H7 (cell line): ENCODE measurements at regions not wholly inside any gene's neighbourhood (a gene's known extent, or its start where the extent isn't known, plus 50 kb on each side); places are given as distances from the start of the nearest gene placed in this dataset.
"Not testable (repeated sequence)": the region's sequence is repeated elsewhere in the genome, so short reads cannot be mapped to it uniquely, and the experiment has no call there.

Experiments used
- DNase-seq: peaks from one replicate; pipeline ENCODE4 v3.0.0; 2012
- H3K27me3 ChIP-seq: 2 replicates; pipeline ENCODE4 v1.6.0; 2011; ENCODE audit warnings: mild to moderate bottlenecking, low read length; ENCODE audit not compliant: control insufficient read depth, insufficient read depth
- H3K36me3 ChIP-seq: replicated peaks from 2 replicates; pipeline ENCODE4 v1.5.1; 2011; ENCODE audit warnings: low read length; ENCODE audit not compliant: control insufficient read depth, insufficient read depth
- H3K4me3 ChIP-seq: 2 replicates; pipeline ENCODE4 v1.5.1; 2011; ENCODE audit warnings: low read depth, mild to moderate bottlenecking, control low read depth, low read length, moderate library complexity; ENCODE audit not compliant: insufficient read depth

DNA sequence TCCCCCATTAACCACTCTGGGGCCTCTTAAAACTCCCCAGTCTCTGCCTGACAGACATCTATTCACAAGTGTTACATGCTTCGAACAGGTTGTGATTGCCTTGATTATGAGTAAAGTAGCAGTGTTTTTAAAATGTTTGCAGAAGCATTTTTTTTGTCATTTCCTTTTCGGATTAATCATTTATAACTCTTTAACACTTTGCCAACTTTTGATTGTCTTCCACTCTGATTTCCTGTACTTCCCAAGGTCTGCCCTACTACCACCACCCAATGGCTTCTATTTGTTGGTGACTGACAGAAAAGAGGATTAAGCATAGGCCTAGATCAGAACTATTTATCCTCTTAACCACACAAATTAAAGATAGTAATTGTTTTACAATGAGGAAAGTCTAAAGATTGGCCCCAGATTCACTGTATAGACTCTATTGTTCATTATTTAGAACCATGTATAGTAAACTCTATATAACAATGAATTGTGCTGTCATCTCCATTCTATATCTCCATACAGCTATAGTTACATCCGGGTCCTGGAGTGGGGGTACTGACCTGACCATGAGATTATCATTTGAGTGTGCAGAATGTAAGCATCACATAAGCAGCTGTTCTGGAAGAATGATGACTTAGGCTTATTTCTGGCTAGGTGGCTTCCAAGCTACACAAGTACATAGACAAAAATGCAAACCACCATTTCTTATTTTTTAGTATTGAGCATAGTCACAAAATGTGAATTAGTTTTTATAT is 110.3 kb upstream of the RBMS1 start:
- no peak overlapping the region for H3K4me3 ChIP-seq
- no peaks in the 10 kb centered on the region for H3K36me3 ChIP-seq
- no peaks in the 10 kb centered on the region for H3K27me3 ChIP-seq
- DNase-seq: no peak

DNA sequence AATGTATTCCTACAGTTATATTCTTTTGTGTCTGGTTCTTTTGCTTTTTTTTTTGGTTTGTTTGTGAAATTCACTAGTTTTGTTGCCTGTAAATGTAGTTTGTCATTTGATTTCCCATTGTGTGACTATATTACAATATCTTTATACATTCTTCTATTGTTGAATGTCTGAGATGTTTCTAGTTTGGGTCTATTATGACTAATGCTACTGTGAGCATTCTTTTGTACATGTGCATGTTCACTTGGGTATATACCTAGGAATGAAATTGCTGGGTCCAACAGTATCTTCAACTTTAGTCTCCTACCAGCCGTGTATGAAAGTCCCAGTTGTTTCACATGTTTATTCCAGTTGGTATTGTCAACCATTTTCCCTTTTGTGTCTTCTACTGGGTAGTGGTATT is 112.7 kb upstream of the RBMS1 start:
- no peaks in the 10 kb centered on the region for H3K36me3 ChIP-seq
- no peaks in the 10 kb centered on the region for H3K27me3 ChIP-seq
- no peak for DNase-seq
- no peak overlapping the region for H3K4me3 ChIP-seq

DNA sequence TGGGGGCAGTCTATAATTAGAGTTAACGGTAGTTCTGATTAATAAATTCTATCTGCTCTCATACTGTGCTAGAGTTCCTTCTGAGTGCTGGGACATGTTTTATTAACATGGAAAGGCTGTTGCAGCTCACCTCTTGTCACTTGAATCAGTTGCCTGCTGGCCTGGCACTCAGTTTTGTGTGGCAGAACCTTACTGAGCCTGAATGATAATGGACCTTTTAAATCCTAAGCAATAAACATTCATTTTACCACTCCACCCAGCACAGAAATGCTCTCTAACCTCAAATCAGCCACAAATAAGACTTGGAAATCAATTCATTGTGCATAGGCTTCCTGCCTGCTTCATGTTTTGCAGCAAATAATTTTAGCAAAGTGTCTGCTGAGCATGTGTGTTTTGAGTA is 115.0 kb upstream of the RBMS1 start:
- no peak for DNase-seq

DNA sequence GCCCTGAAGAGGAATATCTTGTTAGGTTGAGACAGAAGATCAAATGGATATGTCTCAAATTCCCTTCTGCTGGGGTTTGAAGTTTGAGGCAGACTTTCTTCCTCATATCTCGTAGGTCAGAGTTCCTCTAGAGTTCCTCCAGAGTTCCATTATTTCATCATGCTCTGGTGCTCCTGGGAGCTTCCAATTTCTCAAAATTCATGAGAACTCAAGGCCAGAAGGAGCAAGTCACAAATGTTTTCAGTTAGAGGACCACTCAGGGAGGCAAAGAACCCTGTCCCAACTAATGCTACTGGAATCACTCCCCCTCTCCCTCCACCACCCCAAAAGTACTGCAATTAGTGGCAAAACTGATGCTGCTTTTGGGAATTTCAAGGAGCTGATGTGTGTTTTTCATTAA is 115.7 kb upstream of the RBMS1 start:
- DNase-seq: no peak
- Histone ChIP-seq H3K36me3 (no peaks in the 10 kb centered on the region), H3K4me3 (no peak overlapping the region), H3K27me3 (no peaks in the 10 kb centered on the region)

More for the DNA sequence above, 115.0 kb upstream of the RBMS1 start:
- Histone ChIP-seq H3K27me3 (no peaks in the 10 kb centered on the region), H3K4me3 (no peak overlapping the region), H3K36me3 (no peaks in the 10 kb centered on the region)

DNA sequence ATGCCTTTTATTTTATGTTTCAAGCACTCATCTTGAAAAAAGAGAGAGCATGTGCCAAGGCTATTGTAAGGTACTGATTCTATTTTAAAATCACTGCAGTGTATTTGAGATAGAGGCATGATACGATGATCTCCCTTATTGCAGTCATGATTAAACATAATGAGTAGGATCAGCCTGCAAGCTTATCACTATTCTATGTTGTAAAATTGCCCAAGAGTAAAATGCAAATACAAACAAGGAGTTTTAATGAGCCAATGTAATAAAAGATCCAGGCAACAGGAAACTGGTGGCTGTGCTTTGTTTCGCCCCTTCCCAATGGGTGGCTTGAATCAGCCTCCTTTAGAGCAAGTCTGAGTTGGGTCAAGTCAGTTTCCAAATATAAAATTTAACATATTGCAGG is 116.4 kb upstream of the RBMS1 start:
- no peak for DNase-seq
- Histone ChIP-seq H3K4me3 (no peak overlapping the region), H3K27me3 (no peaks in the 10 kb centered on the region), H3K36me3 (no peaks in the 10 kb centered on the region)

DNA sequence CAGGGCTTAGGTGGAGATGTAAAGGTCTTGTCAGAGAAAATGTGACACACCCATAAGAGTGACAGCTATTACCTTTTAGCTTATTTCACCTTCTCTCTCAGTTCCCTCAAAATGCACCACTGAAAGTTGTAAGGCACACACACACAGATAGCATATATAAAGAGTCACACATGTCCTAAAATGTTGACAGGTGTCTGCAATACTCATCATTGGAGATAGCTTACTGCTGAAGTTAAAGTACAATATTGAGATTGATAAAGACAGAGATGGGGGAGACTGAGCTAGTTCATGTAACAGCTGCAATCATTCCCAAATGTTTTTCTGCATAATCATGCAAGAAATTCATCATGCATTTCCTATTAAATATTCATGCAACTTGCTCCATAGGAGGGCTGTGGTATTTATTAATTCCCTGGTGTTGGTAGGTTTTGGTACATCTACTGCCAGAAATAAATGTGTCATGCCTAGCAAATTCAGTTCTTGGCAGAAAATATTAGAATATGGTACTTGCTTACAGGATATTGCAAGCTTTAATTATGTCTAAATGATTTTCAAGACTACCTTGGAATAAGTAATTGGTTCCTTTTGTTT is 118.8 kb upstream of the RBMS1 start:
- DNase-seq: no peak

DNA sequence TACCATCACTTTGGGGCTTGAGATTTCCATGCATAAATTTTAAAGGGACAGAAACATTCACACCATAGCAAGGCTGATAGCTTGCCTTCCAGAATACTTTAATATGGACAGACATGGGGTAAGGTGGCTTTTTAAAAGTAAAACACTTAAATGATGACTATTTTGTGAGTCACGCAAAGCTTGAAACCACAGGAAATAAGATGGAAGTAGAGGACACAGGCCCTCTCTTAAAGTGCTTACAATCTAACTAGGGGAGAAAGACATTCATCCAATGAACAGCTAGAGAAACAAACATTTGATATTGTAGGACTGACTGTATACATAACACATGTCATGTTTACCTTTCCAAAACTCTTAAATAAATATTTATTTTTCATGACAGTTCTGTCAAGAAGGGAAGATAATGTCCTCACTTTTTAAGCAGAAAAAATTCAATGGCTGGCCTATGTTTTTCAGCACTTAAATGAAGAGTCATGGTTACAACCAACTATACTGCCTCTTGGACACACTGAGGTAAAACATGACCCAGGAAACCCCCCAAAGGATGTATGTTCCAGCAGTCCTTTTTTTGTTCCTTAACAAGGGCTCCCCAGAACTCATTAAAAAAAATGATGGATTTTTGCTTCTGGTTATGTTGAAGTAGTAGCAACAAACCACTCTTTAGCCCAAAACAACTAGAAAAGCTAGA is 120.0 kb upstream of the RBMS1 start:
- H3K27me3 ChIP-seq: no peaks in the 10 kb centered on the region
- DNase-seq: no peak
- H3K4me3 ChIP-seq: no peak overlapping the region
- no peaks in the 10 kb centered on the region for H3K36me3 ChIP-seq

More for the DNA sequence above, 118.8 kb upstream of the RBMS1 start:
- Histone ChIP-seq H3K36me3 (no peaks in the 10 kb centered on the region), H3K27me3 (no peaks in the 10 kb centered on the region), H3K4me3 (no peak overlapping the region)

DNA sequence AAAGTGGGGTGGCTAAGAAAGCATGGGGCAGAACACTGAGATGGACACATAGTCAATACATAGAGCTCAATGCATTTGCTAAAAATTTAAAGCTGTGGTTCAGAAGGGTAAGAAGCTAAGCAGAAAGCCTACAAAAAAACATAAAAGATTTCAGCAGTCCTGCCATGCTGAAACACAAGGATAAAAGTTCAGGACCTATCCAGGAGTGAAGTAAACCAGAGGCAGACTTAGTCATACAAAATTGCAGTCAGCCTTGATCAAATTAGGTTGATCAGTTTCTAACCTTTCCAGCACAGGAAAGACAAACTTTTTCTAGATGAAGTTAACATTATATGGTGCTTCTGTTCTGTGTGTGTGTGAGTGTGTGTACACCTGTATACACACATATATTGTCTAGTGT is 120.8 kb upstream of the RBMS1 start:
- Histone ChIP-seq H3K4me3 (no peak overlapping the region), H3K36me3 (no peaks in the 10 kb centered on the region), H3K27me3 (no peaks in the 10 kb centered on the region)
- DNase-seq: no peak

DNA sequence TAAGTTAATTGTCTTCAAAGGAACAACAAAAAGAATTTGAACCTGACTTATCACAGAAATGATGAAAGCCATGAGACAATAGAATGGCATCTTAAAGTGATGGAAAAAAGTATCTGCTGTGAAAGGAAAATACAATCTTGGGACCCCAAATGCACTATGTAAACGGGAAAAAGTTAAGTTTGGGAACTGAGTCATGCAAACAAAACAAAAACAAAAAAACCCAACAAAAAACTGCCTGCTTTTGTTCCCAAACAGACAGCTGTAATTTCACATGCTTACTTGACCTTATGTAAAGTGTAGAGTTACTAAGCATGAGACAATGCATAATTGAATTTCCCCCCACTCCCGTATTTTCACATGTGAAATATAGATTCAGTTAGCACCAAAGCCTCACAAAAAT is 122.1 kb upstream of the RBMS1 start:
- no peaks in the 10 kb centered on the region for H3K27me3 ChIP-seq
- H3K4me3 ChIP-seq: no peak overlapping the region
- DNase-seq: no peak
- H3K36me3 ChIP-seq: no peaks in the 10 kb centered on the region

DNA sequence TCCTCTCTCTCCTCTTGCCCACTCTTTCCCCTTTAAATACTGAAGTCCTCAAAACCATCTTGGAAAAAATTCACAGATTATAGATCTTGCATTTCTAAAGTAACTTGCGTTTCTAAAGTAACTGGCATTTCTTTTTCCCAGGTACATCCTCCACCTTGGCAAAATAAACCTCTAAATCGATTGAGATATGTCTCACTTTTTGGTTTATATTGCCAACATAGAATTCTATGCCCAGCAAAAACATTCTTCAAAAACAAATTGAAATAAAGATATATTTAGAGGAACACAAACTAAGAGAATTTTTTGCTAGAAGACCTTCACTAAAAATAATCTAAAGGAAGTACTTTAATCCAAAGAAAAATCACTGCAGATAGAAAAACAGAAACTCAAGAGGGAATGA is 122.5 kb upstream of the RBMS1 start:
- H3K4me3 ChIP-seq: no peak overlapping the region
- no peaks in the 10 kb centered on the region for H3K27me3 ChIP-seq
- no peak for DNase-seq

DNA sequence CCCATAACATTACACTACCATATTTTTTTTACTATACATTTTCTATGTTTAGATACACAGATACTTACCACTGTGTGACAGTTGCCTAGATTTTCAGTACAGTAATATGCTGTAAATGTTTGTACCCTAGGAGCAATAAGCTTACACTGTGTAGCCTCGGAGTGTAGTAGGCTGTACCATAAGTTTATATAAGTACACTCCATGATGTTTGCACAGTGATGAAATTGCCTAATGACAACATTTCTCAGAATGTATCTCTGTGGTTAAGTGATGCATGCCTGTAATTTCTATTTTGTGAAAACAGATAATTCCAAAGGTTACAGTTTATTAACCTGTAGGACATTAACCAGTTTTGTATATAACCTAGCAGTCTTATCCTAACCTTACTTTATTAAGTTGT is 128.1 kb upstream of the RBMS1 start:
- no peak for DNase-seq
- no peaks in the 10 kb centered on the region for H3K27me3 ChIP-seq
- H3K36me3 ChIP-seq: no peaks in the 10 kb centered on the region
- H3K4me3 ChIP-seq: no peak overlapping the region

More for the DNA sequence above, 122.5 kb upstream of the RBMS1 start:
- H3K36me3 ChIP-seq: no peaks in the 10 kb centered on the region

DNA sequence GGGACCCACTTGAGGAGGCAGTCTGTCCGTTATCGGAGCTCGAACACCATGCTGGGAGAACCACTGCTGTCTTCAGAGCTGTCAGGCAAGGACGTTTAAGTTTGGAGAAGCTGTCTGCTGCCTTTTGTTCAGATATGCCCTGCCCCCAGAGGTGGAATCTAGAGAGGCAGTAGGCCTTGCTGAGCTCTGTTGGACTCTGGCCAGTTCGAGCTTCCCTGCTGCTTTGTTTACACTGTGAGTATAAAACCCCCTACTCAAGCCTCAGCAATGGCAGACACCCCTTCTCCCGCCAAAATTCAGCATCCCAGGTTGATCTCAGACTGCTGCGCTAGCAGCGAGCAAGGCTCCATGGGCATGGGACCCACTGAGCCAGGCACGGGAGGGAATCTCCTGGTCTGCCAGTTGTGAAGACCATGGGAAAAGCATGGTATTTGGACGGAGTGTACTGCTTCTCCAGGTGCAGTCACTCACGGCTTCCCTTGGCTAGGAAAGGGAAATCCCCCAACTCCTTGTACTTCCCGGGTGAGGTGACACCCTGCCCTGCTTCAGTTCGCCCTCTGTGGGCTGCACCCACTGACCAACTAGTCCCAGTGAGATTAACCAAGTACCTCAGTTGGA is 134.5 kb upstream of the RBMS1 start:
- H3K36me3 ChIP-seq, H3K27me3 ChIP-seq, H3K4me3 ChIP-seq, DNase-seq: not testable (repeated sequence)

DNA sequence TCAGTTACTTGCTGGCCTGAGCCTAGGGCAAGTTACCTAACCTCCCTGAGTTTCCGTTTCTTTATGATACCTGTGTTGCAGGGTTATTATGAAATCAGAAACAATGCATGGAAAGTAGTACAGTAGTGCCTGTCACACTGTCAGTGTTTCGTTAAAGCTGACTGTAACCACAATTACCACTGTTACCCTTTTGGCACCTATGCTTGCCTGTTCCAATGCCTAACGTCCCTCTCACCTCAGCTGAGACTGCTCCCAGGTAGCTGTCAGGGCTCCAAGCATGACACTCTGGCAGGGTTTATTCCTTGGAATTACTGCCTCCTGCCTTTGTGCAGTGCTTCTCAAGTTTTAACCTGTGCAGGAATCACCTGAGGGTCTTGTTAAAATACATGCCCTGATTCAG is 135.2 kb upstream of the RBMS1 start:
- H3K4me3 ChIP-seq: no peak overlapping the region
- no peak for DNase-seq
- no peaks in the 10 kb centered on the region for H3K36me3 ChIP-seq
- no peaks in the 10 kb centered on the region for H3K27me3 ChIP-seq

DNA sequence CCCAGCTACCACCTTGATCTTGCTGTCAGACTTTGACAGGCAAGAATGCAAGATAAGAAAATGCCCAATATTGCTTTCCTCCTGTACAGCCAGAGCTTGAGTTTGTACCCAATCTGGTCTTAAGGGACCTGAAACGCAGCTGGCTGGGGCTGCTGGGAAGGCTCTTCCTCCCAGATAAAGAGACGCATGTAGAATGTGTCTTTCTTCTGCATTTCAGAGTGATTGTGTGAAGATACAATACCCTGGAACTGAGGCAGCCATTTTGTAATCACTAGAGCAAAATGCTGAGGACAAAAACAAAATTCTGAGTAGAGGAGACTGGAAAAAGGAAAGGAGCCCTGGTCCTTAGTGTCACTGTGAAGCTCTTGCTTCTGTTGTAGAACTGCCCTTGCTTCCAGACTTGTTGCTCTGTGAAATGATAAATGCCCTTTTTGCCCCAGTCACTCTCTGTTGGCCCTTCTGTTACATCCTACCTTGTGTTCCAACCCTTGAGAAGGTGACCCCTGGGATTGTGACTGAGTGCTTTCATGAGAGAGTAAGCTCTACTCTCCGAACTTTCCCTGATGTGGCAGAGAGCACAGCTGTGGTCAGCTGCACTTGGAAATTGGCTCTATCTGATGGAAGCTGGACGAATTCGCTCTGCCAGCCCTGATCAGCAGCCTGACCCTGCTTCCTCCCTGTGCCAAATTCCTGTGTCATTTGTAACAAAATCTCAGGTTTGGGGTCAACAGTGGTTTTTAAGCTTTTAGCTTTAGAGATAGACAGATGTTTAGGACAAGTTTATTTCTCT is 137.4 kb upstream of the RBMS1 start:
- no peak for DNase-seq
- no peak overlapping the region for H3K4me3 ChIP-seq
- H3K36me3 ChIP-seq: no peaks in the 10 kb centered on the region
- H3K27me3 ChIP-seq: no peaks in the 10 kb centered on the region
